Endothelial cell (in vitro differentiated cells): ENCODE measurements at regions not wholly inside any gene's neighbourhood (a gene's known extent, or its start where the extent isn't known, plus 50 kb on each side); places are given as distances from the start of the nearest gene placed in this dataset.

Experiments
- DNase-seq: peaks from one replicate; pipeline ENCODE4 v3.0.0; 2021; ENCODE audit warnings: low spot score
- H3K27ac Mint-ChIP-seq: one replicate; pipeline ENCODE4 v1.8.0; 2021; ENCODE audit warnings: mixed read lengths, inconsistent platforms; ENCODE audit not compliant: unreplicated experiment
- H3K27me3 Mint-ChIP-seq: one replicate; pipeline ENCODE4 v1.8.0; 2021; ENCODE audit warnings: mild to moderate bottlenecking, moderate library complexity, mixed read lengths, inconsistent platforms; ENCODE audit not compliant: unreplicated experiment
- H3K36me3 Mint-ChIP-seq: one replicate; pipeline ENCODE4 v1.8.0; 2021; ENCODE audit warnings: mild to moderate bottlenecking, low read depth, mixed read lengths, inconsistent platforms; ENCODE audit not compliant: unreplicated experiment
- H3K4me1 Mint-ChIP-seq: one replicate; pipeline ENCODE4 v1.8.0; 2021; ENCODE audit warnings: mild to moderate bottlenecking, mixed read lengths, inconsistent platforms; ENCODE audit not compliant: unreplicated experiment
- H3K4me3 Mint-ChIP-seq: one replicate; pipeline ENCODE4 v1.8.0; 2021; ENCODE audit warnings: mild to moderate bottlenecking, mixed read lengths, inconsistent platforms; ENCODE audit not compliant: unreplicated experiment
- H3K9me3 Mint-ChIP-seq: one replicate; pipeline ENCODE4 v1.8.0; 2021; ENCODE audit warnings: mixed read lengths, inconsistent platforms; ENCODE audit not compliant: unreplicated experiment
- TF ChIP-seq, protein P1 (sequence below): fragments of 200-600 bp; sonication (generic); IDR thresholded peaks from one replicate; pipeline ENCODE4 v1.5.0; 2021; ENCODE audit warnings: antibody characterized with exemption; ENCODE audit not compliant: unreplicated experiment

DNA sequence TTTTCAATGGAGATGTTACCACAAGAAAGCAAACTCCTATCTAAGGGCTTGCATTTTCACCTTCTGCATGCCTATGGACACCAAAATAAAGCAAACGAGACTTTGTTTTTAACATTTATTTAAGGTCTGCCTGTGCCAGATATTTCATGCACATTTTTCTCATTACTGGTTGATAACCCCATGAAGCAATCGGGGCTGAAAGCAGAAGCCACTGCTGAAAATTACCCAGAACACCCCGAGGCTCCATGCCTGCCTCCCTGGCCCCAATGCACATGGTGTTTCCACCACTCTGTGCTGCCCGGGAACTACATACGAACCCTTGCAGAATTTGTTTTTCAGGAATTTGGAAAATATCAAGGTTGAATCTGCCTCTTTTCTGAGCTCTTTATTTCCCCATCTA is 240.1 kb downstream of the NR2F1-AS1 start:
- Mint-ChIP-seq H3K36me3 (no peaks in the 10 kb centered on the region), H3K27ac (no peak overlapping the region), H3K27me3 (no peaks in the 10 kb centered on the region), H3K4me3 (no peak overlapping the region), H3K4me1 (no peaks in the 10 kb centered on the region), H3K9me3 (no peaks in the 10 kb centered on the region)
- DNase-seq: no peak
- TF ChIP-seq, protein P1, sequence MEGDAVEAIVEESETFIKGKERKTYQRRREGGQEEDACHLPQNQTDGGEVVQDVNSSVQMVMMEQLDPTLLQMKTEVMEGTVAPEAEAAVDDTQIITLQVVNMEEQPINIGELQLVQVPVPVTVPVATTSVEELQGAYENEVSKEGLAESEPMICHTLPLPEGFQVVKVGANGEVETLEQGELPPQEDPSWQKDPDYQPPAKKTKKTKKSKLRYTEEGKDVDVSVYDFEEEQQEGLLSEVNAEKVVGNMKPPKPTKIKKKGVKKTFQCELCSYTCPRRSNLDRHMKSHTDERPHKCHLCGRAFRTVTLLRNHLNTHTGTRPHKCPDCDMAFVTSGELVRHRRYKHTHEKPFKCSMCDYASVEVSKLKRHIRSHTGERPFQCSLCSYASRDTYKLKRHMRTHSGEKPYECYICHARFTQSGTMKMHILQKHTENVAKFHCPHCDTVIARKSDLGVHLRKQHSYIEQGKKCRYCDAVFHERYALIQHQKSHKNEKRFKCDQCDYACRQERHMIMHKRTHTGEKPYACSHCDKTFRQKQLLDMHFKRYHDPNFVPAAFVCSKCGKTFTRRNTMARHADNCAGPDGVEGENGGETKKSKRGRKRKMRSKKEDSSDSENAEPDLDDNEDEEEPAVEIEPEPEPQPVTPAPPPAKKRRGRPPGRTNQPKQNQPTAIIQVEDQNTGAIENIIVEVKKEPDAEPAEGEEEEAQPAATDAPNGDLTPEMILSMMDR: no peak

DNA sequence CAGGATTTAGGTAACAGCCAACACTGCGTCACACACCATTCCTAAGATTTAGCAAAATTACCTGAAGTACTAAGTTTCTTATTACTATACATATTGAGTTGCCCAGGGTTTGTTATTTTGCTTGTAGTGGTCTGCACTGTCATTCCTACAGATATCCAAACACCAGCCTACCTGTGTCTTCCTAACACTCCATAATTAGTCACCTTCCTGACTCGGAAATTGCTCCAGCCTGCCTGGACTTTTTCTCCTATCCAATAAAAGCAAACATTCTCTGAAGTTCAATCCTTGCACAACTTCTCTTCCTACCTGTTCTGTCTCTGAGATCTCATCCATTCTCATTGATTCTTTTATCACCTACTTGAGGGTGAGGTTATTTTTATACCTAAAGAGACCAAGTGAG is 243.9 kb downstream of the NR2F1-AS1 start:
- DNase-seq: no peak
- Mint-ChIP-seq H3K27ac (no peak overlapping the region), H3K4me1 (no peaks in the 10 kb centered on the region), H3K4me3 (no peak overlapping the region), H3K27me3 (no peaks in the 10 kb centered on the region), H3K9me3 (no peaks in the 10 kb centered on the region), H3K36me3 (no peaks in the 10 kb centered on the region)
- TF ChIP-seq, protein P1: no peak

DNA sequence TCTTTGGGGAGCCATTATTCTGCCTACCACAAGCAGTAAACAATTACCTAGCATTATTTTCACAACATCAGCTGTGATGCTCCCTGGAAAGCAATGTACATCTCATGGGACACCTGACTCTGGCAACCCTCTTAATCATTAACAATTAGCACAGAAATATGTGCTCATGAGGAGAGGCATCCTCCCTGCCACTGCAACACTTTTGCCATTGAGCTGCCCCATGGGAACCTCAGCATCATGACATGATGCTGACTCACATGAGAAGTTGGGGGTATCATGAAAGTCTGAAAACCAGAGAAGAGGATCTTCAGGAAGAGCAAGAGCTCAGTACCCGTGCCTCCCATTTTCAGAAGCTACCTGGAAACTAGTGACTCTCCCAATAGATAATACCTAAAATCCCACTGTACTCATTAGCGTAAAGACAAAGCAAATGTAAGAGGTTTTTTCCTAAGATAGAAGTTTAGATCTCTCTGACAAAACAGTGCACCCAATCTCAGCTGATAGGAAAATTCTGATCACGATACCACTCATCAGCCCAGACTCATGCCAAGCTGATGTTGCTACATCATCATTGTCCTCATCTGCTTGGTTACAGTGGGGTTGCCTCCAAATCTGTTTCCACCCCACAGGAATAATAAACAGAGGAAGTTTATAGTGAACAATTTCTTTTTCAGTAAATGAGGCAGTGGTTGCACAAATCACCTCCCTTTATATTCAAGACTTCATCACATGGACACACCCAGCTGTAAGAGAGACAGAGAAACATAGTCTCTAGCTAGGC is 244.5 kb downstream of the NR2F1-AS1 start:
- DNase-seq: no peak
- Mint-ChIP-seq H3K27me3 (no peaks in the 10 kb centered on the region), H3K36me3 (no peaks in the 10 kb centered on the region), H3K27ac (no peak overlapping the region), H3K9me3 (no peaks in the 10 kb centered on the region), H3K4me1 (no peaks in the 10 kb centered on the region), H3K4me3 (no peak overlapping the region)
- TF ChIP-seq, protein P1: no peak

DNA sequence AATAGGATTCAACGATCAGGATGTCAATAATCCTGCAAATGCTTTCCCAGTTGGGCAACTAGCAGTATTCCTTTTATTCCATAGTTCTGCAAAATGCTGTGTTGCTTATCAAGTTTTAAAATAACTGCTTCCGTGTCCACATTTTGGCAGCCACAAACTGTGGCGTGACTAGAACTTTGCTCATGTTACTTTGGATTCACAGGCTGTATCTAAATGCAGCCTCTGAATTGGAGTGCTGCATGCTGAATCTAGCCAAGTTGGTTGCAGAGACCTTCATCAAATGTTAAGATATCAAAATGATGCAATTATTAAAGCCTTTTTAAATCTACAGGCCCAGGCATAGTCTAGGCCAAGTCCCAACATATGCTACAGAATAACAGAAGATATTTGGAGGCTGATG is 249.2 kb downstream of the NR2F1-AS1 start:
- TF ChIP-seq, protein P1: no peak
- H3K4me1 Mint-ChIP-seq: no peaks in the 10 kb centered on the region
- no peak overlapping the region for H3K4me3 Mint-ChIP-seq
- no peaks in the 10 kb centered on the region for H3K9me3 Mint-ChIP-seq
- H3K27ac Mint-ChIP-seq: no peak overlapping the region
- no peak for DNase-seq
- no peaks in the 10 kb centered on the region for H3K36me3 Mint-ChIP-seq
- no peaks in the 10 kb centered on the region for H3K27me3 Mint-ChIP-seq

DNA sequence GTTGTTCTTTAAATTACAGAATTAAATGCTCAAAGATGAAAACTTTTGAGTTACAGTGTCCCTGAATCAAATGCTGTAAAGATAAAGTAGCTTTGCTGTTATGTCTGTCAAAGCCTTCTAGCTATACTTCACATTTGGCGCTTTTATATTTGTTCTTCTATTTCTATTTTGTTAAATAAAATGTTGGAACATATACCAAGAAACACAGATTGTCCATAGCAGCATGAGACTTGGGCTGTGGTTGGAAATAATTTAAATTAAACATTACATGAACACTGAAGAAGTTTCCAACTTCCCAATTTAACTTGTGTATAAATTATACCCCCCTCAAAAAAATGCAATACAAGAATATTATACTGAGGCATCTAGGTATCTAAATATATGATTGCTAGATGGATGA is 249.8 kb downstream of the NR2F1-AS1 start:
- Mint-ChIP-seq H3K27me3 (peaks cover 3% of the 10 kb centered on the region), H3K4me3 (no peak overlapping the region), H3K4me1 (no peaks in the 10 kb centered on the region), H3K27ac (no peak overlapping the region), H3K36me3 (no peaks in the 10 kb centered on the region), H3K9me3 (no peaks in the 10 kb centered on the region)
- no peak for DNase-seq
- TF ChIP-seq, protein P1: no peak
